Heart right ventricle (tissue), 16 donors: ENCODE measurements at regions not wholly inside any gene's neighbourhood (a gene's known extent, or its start where the extent isn't known, plus 50 kb on each side); places are given as distances from the start of the nearest gene placed in this dataset.

Experiments used
- ATAC-seq, 8 donors: fragments of 200-7000 bp; cut with Tn5 transposase; one replicate each; pipeline ENCODE4 v1.9.1; 2020; ENCODE audit warnings: mild to moderate bottlenecking in 8 of 8, moderate library complexity in 8 of 8, moderate number of reproducible peaks in 1 of 8
- DNase-seq, 2 donors: peaks; one replicate each; pipeline ENCODE4 v3.0.0-alpha.2; 2020
- H3K27ac ChIP-seq, 10 donors: fragments of 200-600 bp; sonication (generic) in 2 of 10; one replicate each; pipeline versions ENCODE4 v1.5.0 to v1.8.0; 2020 to 2022; ENCODE audit warnings: mild to moderate bottlenecking in 3 of 10
- H3K27me3 ChIP-seq, 7 donors: fragments of 200-600 bp; one replicate each; pipeline ENCODE4 v1.8.0; 2021 to 2022; ENCODE audit warnings: mild to moderate bottlenecking in 2 of 7
- H3K36me3 ChIP-seq, 9 donors: fragments of 200-600 bp; sonication (generic) in 1 of 9; one replicate each; pipeline versions ENCODE4 v1.5.0 to v1.8.0; 2020 to 2022; ENCODE audit warnings: mild to moderate bottlenecking in 2 of 9
- H3K4me1 ChIP-seq, 9 donors: fragments of 200-600 bp; sonication (generic) in 1 of 9; one replicate each; pipeline versions ENCODE4 v1.5.0 to v1.8.0; 2020 to 2022; ENCODE audit warnings: mild to moderate bottlenecking in 4 of 9
- H3K4me3 ChIP-seq, 10 donors: fragments of 200-600 bp; sonication (generic) in 2 of 10; one replicate each; pipeline versions ENCODE4 v1.5.0 to v1.8.0; 2020 to 2022; ENCODE audit warnings: mild to moderate bottlenecking in 7 of 10, moderate library complexity in 2 of 10
- H3K9me3 ChIP-seq, 11 donors: fragments of 200-600 bp in 10 of 11; sonication (generic) in 2 of 11; one replicate each; pipeline versions ENCODE4 v1.5.0 to v1.8.0; 2013 to 2022; ENCODE audit warnings: mild to moderate bottlenecking in 2 of 11, control low read depth in 1 of 11, moderate library complexity in 1 of 11
- WGBS, 2 donors: extraction: QIAGEN DNeasy Blood & Tissue Kit; methylation state at CpG; one replicate each; pipeline ENCODE4 v1.1.7; 2013; ENCODE audit warnings: inconsistent platforms in 1 of 2; 5-methylcytosine and 5-hydroxymethylcytosine counted together
- intact Hi-C, 10 donors: fragments of 100-400 bp; cut with DNase I; formaldehyde crosslinking; loops; one replicate each; pipeline versions ENCODE4 v1.11.1 to v1.14.2; 2022
- TF ChIP-seq, protein P1 (sequence below), 9 donors: fragments of 200-600 bp; sonication (generic) in 2 of 9; IDR thresholded peaks; one replicate each; pipeline versions ENCODE4 v1.5.0 to v1.8.0; 2021 to 2022; ENCODE audit warnings: antibody characterized with exemption in 9 of 9, mild to moderate bottlenecking in 5 of 9, moderate library complexity in 1 of 9
- donor health status: Arrhythmogenic right ventricular cardiomyopathy.
- donor health status: ischemic (EF 13 %, LVEDD 7.1; RV severe dilation, severe dysfunction).
- donor health status: healthy with polysubstance abuse.
- donor health status: DM: no; HTN: yes; CAD: no.
- donor health status: DM: no; HTN: no; CAD: no.
- donor health status: ischemic (EF 25% LVEDD 6.9; RV normal size, moderate dysfunction).
- donor health status: ischemic (EF 25% LVEDD 5.7; RV mildly dilated, moderate dysfunction).
- donor health status: healthy.
- donor health status: DM: yes; HTN: yes; CAD: no.
- donor health status: Ischemic cardiomyopathy.
- donor health status: ischemic (EF 35%, LVEDD 5.7; RV mildly dilated, moderate dysfunction).
- donor health status: nonischemic (EF 11% LVEDD 7.7; RV severe dilation, severe dysfunction).
- donor health status: DM: yes; HTN: yes; CAD: no.
- donor health status: PGD.
- donor health status: ischemic (EF 29% LVEDD 5.4; RV normal size, mild dysfunction).
- donor health status: nonischemic (EF 23%, LVEDD 6.1; RV moderate dilation, normal function).

DNA sequence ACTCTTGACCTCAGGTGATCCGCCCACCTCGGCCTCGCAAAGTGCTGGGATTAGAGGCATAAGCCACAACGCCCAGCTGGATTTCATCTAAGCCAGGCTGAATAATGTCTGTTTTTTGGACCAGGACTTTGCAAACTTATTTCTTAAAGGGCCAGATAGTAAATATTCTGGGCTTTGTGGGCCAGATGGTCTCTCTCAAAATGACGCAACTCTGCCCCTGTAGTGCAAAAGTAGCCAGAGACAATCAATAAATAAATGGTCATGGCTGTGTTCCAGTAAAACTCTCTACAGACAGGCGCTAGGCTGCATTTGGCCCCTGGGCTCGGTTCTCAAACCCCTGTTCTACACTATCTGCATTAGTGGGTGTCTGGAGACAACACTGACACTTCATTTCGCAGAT is 121.9 kb upstream of the CDH13 start:
- Histone ChIP-seq H3K4me3 (no peak overlapping the region), H3K9me3 (peaks cover 0 to 18% (median 6%) of the 10 kb centered on the region in 11 donors), H3K27ac (no peak overlapping the region), H3K4me1 (no peaks in the 10 kb centered on the region), H3K27me3 (peaks cover 0 to 6% (median 0%) of the 10 kb centered on the region in 7 donors), H3K36me3 (no peaks in the 10 kb centered on the region)
- intact Hi-C loops = no loop called here
- DNase-seq = no peak
- WGBS, 2 donors = 54 to 64% methylated on average over 8 of the region's 8 CpGs
- ATAC-seq = no peak
- TF ChIP-seq, protein P1, sequence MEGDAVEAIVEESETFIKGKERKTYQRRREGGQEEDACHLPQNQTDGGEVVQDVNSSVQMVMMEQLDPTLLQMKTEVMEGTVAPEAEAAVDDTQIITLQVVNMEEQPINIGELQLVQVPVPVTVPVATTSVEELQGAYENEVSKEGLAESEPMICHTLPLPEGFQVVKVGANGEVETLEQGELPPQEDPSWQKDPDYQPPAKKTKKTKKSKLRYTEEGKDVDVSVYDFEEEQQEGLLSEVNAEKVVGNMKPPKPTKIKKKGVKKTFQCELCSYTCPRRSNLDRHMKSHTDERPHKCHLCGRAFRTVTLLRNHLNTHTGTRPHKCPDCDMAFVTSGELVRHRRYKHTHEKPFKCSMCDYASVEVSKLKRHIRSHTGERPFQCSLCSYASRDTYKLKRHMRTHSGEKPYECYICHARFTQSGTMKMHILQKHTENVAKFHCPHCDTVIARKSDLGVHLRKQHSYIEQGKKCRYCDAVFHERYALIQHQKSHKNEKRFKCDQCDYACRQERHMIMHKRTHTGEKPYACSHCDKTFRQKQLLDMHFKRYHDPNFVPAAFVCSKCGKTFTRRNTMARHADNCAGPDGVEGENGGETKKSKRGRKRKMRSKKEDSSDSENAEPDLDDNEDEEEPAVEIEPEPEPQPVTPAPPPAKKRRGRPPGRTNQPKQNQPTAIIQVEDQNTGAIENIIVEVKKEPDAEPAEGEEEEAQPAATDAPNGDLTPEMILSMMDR (IDR thresholded peaks at IDR 0.05) = no peak

DNA sequence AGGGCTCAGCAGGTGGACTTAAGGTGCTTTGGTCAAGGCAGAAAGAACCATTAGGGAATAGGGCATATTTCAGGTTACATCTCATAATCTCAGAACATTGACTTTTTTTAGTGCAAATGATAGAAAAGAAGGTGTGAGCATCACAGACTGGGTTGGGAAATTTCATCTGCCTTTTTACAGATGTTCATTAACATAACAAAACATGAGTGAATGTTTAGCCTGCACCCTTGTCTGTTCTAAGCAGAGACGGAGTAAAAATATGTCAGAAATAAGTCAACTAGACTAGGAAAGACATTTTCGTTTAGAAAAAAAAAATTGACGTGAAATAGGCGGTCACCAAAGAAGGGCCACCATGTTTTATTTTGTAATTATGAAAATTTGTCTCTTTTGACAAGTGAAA is 127.5 kb upstream of the CDH13 start:
- DNase-seq (no peak), ATAC-seq (no peak)
- Histone ChIP-seq H3K4me1 (no peaks in the 10 kb centered on the region), H3K27ac (no peak overlapping the region), H3K4me3 (no peak overlapping the region), H3K27me3 (peaks cover 0 to 6% (median 0%) of the 10 kb centered on the region in 7 donors), H3K9me3 (no peaks in the 10 kb centered on the region), H3K36me3 (no peaks in the 10 kb centered on the region)
- TF ChIP-seq, protein P1 (IDR thresholded peaks at IDR 0.05) = no peak
- WGBS, 2 donors = 82 to 85% methylated on average over 4 of the region's 4 CpGs
- intact Hi-C loops = no loop called here

DNA sequence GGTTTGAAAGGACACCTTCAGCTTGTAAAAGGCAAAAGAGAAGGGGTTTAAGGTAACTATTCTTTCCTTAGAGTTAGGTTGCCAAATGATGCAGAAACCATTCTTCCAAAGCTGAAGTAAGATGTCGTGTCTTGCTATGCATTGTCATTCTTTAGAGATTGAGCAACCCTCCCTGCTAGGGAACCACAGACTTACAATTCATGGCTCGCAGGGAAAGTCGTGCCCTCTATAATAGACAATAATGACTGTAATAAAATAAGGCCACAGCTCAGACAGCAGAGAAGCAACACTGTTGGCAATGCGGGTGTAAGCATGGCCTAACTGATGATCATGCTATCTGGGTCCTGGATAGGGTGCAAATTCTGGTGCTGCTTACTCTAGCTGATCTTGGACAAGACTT is 129.6 kb upstream of the CDH13 start:
- peaks cover 0 to 4% (median 0%) of the 10 kb centered on the region in 7 donors for H3K27me3 ChIP-seq
- H3K27ac ChIP-seq = no peak overlapping the region
- no peaks in the 10 kb centered on the region for H3K4me1 ChIP-seq
- DNase-seq (no peak), ATAC-seq (no peak)
- TF ChIP-seq, protein P1 (IDR thresholded peaks at IDR 0.05) = no peak
- 59 to 79% methylated on average over 4 of the region's 4 CpGs for WGBS, 2 donors
- no peaks in the 10 kb centered on the region for H3K36me3 ChIP-seq
- no peaks in the 10 kb centered on the region for H3K9me3 ChIP-seq
- no peak overlapping the region for H3K4me3 ChIP-seq
- intact Hi-C loops = loop anchor here in 1 of 10 donors (1.0 kb wide), 1 partner anchor 122 kb away; no protein-coding TSS in a partner anchor

DNA sequence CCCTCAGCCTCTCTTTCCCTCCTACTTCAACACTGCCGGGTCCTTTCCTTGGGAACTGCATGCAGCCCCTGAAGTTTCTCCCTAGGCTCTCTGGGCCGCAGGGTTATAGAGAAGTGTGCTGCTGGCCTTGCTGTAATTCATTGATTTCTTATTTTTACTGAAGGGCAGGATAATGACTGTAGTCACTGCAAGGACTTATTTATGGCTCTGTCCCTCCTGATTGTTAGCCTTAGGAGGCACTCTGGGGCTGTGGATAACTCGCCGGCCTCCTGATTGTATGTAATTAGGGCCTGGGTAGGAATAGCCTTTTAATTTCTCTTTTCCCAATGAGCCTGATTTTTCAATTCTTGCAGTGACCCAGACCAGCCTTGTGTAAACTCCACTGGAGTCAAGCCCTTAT is 138.3 kb upstream of the CDH13 start:
- no peak for ATAC-seq
- intact Hi-C loops = no loop called here
- WGBS, 2 donors = 83 to 89% methylated on average over 4 of the region's 4 CpGs

More for the DNA sequence above, 138.3 kb upstream of the CDH13 start:
- H3K9me3 ChIP-seq = no peaks in the 10 kb centered on the region
- DNase-seq = no peak
- no peak overlapping the region for H3K27ac ChIP-seq
- H3K27me3 ChIP-seq = peaks cover 0 to 4% (median 0%) of the 10 kb centered on the region in 7 donors
- H3K36me3 ChIP-seq = no peaks in the 10 kb centered on the region
- TF ChIP-seq, protein P1 (IDR thresholded peaks at IDR 0.05) = no peak
- H3K4me3 ChIP-seq = no peak overlapping the region
- H3K4me1 ChIP-seq = no peaks in the 10 kb centered on the region
